HG02759 (cell line): ENCODE measurements at regions not wholly inside any gene's neighbourhood (a gene's known extent, or its start where the extent isn't known, plus 50 kb on each side); places are given as distances from the start of the nearest gene placed in this dataset.

ENCODE experiments used
- ATAC-seq: cut with Tn5 transposase; IDR thresholded peaks from one replicate; pipeline ENCODE4 v1.9.1; 2021; ENCODE audit warnings: mild to moderate bottlenecking, moderate library complexity; ENCODE audit not compliant: unreplicated experiment

GRCh38 chr2:125456693-125457363, 1199.1 kb upstream of the GYPC start:
- no peak for ATAC-seq

DNA sequence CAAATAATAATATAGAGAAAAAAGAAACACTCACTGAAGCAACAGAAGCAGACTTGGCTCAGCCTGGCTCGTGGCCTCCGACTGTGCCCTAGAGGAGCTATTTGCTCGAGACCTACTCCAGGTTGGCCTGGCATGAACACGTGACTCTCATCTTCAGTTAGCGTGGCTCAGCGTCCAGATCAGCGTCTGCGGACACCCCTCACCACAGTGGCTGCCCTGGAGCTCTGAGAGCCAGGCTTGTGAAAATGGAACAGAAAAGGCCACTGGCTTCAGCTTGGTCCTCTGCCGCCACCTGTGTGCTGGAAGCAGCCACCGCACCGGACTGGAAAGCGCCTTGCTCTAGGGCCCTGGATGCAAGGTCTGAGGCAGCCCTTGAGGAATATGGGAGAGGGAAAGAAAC, 1184.0 kb upstream of the GYPC start:
- peak; percentile 69 for ATAC-seq

DNA sequence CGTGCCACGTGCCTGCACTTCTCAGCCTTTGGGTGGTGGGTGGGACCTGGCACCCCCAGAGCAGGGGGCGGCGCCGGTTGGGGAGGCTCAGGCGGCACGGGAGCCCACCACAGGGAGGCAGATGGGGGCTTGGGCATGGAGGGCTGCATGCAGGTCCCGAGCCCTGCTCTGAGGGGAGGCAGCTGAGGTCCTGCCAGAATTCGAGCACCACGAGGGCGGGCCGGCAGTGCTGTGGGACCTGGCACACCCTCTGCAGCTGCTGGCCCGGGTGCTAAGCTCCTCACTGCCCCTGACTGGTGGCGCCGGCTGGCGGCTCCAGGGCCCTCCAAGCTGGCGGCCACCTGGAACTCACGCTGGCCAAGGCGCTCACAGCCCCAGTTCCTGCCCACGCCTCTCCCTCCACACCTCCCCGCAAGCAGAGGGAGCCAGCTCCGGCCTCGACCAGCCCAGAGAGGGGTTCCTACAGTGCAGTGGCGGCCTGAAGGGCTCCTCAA, 1176.8 kb upstream of the GYPC start:
- ATAC-seq: no peak

- ATAC-seq: no peak
Measured at GRCh38 chr2:125490308-125490707, 1165.7 kb upstream of the GYPC start.

DNA sequence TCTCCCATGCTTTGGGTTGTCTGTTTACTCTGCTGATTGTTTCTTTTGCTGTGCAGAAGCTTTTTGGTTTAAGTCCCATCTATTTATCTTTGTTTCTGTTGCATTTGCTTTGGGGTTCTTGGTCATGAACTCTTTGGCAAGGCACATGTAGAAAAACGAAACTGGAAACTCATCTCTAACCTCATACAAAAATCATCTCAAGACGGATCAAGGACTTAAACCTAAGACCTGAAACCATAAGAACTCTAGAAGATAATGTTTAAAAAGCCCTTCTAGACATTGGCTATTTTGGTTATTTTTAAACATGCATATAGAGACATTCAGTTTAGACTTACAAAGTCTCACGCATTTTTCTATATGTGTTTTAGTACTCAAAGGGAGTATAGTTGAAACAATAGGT, 1164.3 kb upstream of the GYPC start:
- ATAC-seq: no peak

DNA sequence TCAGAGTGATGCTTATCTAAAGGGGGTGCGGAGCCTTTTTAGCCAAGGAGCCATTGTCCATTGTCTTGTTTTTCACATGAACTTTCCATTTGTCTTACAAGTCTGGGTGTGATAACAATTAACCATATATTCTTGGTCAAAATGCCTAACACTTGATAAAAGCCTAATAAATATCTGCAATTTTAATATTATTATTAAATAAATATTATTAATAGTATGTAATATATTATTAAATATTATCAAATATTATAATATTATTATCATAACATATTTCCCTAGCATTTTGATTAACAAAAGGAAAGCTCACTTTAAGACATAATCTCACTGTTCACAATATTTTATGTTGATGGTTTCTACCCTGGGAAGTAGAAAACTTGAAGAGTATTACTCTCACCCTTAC, 1143.6 kb upstream of the GYPC start:
- ATAC-seq: no peak

GRCh38 chr2:125516496-125517109, 1139.4 kb upstream of the GYPC start:
- ATAC-seq: peak; percentile 52

DNA sequence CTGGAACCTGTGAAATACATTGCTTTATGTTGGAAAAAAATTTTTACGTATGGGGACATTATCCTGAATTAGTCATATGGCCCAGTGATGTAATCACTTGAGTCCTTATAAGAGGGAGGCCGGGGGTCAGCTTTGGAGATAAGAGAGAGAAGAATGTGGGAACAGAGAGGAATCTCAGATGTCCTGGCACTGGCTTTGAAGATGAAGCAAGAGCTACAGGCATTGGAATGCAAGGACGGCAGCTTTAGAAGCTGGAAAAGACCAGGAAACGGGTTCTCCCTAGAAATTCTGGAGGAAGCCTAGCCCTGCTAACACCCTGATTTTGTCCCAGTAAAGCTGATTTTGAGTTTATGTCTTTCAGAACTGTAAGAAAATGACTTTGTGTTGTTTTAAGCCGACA, 1129.9 kb upstream of the GYPC start:
- ATAC-seq: no peak

DNA sequence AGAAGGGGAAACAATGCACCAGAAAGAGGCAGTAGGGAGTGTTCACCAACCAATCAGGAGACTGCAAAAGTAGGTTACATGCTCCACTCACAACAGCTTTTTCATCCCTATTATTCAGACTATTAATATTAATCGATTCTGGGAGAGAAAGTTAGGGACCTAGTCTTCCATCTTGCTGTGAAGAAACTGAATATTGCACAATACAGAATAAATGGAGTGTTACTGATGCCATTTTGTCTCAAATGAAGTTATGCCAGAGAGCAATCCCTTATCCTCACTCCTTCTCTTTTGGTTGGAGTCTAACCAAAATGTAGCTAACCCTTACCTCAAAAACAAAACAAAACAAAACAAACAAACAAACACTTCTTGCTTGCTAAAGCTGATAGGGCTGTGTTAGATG, 1120.9 kb upstream of the GYPC start:
- no peak for ATAC-seq

DNA sequence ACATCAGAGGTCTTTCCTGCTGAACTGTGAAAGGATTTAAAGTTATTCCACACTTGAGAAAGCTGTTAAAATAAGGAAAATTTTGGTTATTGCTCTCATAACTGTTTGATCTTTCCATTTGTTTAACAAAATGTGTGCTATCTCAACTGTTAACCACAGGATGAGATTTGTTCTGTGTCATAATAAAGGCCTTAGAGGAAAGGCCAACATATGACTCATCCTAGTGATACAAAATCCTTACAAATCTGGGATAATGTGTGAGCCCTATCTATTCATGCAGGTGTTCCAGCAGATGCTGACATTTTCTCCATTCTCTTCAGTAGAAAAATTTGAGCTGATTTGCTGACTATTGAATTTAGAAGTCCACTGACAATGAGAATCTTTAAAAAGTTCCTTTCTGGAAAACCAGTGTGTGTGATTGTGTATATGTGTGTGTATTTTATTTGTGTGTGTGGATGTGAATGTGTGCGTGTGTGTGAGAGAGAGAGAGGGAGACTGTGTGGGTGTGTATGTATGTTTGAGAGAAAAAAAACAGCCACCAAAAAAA, 1111.9 kb upstream of the GYPC start:
- ATAC-seq: no peak

DNA sequence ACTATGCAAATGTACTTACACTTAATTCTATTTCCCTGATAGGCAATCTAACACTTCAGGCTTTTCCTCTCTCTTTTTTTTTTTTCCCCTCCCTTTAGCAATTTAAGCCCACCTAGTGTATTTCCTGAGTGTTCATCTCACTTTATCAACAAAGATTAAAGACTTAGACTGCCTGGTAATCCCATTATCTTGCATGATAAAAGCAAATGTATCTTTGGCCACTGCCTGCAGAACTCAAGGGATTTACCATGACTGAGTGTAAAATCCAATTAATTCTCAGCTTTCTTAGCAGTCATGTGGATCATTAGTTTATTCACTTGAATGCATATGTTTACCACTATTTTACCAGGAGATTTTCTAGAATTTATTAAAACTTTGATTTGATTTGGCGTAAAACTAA, 1102.2 kb upstream of the GYPC start:
- ATAC-seq: no peak

DNA sequence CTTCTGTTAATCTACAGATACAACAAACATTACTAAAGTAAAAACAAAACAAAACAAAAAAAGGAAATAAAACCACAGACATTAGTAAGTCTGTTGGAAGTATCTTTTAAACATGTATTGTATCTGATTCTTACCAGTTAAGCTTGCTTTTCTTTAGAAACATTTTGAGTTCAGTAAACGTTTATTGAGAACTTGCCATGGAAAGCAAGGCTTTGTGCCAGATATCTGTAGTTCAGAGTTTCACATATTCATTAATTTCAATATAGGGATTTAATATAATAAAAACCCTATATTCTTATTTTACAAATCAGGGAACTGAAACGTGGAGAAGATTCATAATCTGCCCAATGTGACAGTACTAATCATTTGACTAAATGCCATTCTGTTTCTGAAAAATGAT, 1101.0 kb upstream of the GYPC start:
- no peak for ATAC-seq

- ATAC-seq: no peak
Measured at GRCh38 chr2:125559186-125559585, 1096.8 kb upstream of the GYPC start.

- no peak for ATAC-seq
Measured at GRCh38 chr2:125560855-125561254, 1095.1 kb upstream of the GYPC start.

DNA sequence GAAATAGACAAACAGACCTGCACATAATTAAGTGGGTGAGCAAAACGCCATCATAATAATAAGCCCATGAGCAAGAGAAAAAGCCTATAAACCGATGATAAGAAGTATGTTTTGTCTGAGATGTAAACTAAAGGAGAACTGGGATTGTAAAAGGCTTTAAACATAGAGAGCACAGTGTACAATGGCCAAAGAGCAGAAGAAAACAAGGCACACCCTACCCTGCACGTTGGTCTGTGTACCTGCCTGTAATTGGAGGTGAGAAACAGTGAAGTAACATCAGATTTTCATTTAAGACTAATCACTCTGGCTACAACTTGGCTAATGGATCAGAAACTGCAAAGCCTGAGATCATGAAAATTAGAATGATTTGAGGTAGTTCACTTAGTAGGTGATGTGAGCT, 1094.7 kb upstream of the GYPC start:
- ATAC-seq: no peak

- no peak for ATAC-seq
Measured at GRCh38 chr2:125562924-125563323, 1093.0 kb upstream of the GYPC start.

GRCh38 chr2:125564471-125564870, 1091.5 kb upstream of the GYPC start:
- no peak for ATAC-seq

DNA sequence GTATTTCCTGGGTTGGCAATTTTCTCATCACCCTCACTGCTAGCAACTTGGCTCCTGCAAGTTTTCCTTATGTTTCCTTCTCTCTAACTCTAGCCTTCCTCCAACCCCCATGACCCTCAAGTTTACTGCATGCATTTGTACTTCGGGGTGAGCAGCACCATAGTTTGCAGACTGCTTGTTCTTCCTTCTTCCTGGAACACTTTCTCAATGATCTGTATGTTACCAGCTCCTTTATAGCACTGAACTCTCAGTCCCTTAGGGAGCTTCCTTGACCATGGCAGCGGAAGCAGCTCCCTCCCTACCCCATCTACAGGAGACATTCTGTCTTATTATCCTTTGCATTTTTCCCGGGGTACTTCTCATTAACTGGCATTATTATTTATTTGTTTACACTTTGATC, 1089.5 kb upstream of the GYPC start:
- no peak for ATAC-seq

DNA sequence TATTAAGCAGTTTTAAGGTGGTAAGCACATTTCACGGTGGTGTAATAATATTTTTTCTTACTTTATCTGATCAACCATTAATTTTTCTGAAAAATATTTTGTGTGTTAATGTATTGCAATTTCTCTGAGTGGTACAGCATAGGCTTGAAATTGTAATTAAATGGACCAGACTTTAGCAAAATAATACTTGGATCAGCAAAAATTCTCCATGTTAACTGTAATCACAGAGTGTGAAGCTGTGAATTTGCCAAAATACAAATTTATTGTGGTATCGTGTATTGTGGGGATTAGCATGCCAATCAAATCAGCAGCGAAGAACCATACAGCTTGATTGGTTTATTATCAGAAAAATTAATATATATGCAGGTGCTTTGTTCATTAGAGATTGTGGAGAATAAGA, 1088.9 kb upstream of the GYPC start:
- ATAC-seq: no peak

DNA sequence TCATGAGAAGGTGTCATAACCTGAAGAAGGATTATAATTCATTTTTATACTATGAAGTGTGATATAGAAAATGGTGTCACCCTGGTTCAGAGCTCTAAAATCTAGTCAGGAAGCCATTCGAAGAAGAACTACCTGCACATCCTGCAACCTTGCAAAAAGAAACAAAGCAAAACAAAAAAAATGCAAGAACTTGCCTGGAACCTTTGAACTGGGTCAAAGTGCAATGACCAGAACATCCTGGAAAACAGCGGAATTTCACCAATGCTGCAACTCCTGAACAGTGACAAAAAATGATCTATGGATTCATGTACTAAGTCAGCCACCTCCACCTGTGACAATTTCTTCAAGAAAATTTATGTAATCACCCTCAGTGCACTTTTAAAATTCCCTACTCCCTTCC, 1083.3 kb upstream of the GYPC start:
- ATAC-seq: no peak

- no peak for ATAC-seq
Measured at GRCh38 chr2:125573432-125573831, 1082.5 kb upstream of the GYPC start.

DNA sequence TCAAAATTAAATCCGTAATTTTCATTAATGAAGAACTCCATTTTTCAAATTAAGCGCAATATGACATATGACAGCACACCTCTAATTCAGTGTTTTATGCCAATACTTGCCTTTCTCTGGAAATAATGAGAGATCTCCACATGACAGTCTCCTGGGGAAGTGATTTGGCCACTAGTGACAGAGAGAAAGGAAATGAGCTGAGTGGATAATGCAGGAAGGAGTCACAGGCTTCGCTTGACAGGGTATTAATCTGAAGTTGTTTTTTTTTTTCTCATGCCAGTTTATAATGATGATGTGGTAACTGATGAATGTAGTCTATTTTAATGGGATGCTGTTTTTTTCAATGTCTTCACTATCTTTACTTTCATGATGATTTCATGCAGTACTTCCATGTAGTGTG, 1079.4 kb upstream of the GYPC start:
- ATAC-seq: no peak

GRCh38 chr2:125581557-125581956, 1074.4 kb upstream of the GYPC start:
- no peak for ATAC-seq
